Activated CD8-positive, alpha-beta memory T cell treated with anti-CD3 and anti-CD28 coated beads, Interleukin-2, amount 50 U/mL, for 48 hours (primary cell): ENCODE measurements at regions not wholly inside any gene's neighbourhood (a gene's known extent, or its start where the extent isn't known, plus 50 kb on each side); places are given as distances from the start of the nearest gene placed in this dataset.
"Not testable (repeated sequence)": the region's sequence is repeated elsewhere in the genome, so short reads cannot be mapped to it uniquely, and the experiment has no call there.

ENCODE experiments used
- DNase-seq: peaks from one replicate; pipeline ENCODE4 v3.0.0-alpha.2; 2020

DNA sequence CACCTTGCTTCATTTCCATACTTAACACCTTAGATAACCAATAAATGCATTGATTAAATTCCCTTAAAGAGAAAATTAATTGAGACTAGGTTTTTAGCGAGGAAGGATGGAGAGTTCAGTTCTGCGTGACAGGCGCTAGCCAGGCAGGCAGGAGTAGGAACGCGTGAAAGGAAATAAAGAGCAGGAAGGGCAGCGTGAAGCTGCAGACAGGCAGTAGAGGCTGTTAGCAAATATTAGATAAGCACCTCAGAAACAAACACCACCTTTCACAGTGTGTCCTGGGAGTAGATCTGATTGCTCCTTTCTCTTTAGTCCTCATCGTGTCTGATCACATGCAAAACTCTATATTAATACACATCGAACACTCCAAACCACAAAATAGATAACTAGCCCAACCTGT lies 282.7 kb upstream of the ADGRL2 start:
- no peak for DNase-seq

DNA sequence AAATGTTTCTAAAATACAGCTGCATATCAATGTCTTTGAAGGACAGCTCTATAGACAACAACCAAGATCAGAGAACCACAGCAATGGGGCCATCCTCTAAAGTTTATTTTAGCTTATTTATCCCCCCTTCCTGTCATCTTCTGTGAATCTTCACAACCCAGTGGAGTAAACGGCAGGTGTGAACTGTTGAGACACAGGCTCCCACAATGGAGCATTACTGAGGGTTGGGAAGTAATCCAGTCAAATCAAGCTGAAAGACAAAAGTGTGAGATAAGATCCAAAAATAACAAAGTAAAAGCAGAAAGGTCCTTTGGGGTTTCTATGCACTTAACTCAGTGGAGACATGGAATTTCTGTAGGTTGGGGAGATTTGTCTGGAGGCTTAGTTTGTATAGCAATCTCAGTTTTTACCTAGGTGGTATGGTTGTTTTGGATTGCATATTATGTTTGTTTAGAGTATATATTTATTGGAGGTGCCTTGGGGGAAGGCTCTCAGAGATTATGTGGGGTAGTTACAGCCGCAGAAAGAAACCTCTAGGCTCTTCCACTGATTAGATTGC lies 286.9 kb upstream of the ADGRL2 start:
- DNase-seq = no peak

DNA sequence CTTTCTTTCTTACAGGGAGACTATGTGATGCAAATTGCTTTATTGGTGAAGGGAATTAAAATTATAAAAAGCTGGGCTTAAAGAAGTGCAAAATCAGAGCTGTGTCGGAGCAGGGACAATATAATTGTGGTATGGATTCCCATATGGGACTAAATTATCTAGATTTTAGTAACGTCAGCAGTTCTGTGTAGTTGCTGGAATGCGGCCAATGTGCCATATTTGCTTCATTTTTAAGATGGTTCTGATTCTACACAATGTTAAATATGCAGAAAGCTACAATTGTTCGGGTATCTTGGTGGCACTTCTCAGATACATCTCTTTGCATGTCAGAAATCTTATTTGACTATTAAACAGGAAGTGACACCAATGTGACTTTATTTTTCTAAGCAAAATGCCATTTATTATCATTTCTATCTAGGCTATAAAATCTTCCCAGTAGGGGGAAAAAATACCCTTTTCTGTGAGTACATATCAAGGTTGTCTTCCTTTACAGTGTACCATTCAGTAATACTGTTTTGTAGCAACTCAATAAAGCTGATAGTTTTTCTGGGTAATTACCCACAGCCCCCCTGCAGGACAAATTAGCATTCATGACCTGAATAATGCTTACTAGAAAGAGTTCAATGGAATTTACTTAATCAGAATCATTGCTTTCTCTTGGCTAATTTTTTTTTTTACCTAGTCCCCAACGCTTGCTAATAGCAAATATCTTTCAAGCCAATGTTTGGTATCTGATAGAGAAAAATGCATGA lies 288.3 kb upstream of the ADGRL2 start:
- DNase-seq = no peak

DNA sequence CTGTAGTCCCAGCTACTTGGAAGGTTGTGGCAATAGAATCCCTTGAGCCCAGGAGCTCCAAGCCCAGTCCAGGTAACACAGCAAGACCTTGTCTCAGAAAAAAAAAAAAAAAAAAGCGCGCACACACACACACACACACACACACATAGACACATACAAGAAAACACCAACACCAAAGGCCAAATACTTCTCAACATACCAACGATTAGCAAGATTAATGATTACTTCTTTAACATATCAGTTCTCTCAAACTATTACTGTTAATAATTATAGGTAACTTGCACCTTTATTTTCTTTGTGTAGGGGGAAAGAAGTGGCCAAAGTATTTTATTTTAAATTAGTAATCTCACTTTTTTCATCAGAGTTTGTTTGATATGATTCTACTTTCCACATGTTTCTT lies 289.5 kb upstream of the ADGRL2 start:
- no peak for DNase-seq

DNA sequence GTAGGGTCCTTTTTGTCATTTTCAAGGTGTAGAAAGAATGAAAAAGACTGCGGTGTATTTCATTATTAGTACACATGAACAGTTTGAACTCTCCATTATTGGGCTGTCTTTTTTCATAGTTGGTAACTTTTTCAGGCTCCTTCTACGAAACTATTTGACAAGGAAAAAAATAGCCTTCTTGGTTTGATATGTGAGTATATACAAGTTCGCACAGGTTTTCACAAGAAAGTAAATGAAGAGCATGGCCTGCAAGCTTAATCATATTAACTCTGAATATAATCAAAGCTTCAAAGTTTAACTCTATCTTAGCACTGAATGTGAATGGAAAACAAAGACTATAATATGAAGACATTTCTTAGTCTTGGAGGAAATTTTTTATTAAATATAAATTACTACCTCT lies 290.0 kb upstream of the ADGRL2 start:
- no peak for DNase-seq

DNA sequence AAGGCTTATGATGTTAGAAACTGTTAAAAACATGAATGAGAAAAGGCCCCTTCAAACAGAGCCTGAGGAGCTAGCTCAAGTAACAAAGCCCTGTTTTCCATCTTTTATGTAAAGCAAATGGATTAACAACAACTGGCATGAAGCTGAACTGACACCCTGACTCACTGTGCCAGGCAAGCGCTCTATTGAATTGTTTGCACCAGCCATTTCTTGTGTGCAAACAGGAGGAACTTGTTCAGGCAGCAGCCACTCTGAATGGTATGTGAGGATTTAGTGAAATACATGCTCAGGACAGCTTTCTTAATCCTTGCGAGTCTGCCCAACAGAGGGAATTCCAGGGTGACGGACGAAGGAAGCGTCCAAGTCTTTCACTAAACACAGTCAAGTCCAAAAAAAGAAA lies 291.1 kb upstream of the ADGRL2 start:
- no peak for DNase-seq

DNA sequence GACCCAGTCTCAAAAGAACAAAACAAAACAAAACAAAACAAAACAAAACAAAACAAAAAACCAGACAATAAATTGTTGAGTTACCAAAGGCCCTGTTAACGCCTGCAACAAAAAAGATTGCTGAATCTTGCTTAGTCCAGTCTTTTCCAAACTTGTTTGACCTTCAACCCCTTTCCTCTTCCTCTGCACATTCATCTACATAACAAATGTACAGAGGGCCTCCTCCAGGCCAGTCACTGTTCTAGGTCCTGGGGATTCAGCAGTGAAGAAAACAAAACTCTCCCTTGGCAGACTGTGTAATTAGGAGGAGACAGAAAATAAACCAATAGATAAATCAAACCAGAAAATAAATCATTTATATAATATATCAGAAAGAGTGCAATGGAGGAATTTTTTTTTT lies 294.0 kb upstream of the ADGRL2 start:
- DNase-seq = no peak

DNA sequence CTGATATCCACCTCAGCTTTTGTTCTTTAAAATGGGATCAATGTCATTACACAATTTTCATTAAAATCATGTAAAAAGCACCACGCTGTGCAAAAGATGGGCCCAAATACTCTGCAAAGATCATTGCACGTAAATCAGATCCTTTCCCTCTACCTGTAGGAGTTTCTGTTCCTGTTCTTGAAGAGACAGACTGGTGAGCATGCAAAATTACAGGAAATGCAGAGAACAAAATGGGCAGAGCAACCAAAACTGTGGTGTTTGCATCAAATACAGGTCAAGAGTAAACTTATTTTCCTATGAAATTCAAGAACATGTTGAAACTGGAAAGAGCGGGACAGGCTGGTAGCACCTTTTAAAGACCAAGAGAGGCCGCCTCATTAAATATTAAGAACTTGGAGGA lies 294.9 kb upstream of the ADGRL2 start:
- no peak for DNase-seq

DNA sequence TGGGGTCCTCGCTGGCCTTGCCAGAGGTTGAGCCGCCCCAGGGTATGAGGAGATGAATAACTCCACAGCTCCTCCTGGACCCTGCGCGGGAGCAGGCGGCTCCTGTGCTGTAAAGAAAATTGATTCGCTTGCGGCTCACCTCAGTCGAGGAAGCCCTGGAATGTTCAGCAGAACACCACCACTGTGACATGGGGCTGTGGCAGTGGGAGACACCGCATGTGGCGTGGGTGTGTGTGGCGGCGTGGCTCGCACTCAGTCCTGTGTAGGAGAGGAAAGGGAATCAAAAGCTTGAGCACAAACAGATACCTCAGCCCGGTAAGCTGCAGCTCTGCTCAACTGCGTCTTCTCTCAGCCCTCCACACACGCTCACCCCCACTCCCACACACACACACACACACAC lies 295.9 kb upstream of the ADGRL2 start:
- not testable (repeated sequence) for DNase-seq

DNA sequence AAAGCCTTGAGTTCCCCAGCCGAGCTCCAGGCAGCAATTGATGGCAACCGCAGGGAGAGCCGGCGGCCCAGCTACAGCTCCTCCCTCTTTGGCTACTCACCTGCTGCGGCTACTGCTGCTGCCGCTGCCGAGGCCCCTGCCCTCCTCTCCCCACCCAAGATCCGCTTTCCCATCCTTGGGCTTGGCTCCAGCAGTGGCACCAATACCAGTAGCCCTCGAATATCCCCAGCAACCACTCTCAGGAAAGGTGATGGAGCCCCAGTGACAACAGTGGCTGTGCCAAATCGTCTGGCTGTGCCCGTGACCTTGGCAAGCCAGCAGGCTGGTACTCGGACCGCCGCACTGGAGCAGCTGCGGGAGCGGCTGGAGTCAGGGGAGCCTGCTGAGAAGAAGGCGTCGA lies 298.0 kb upstream of the ADGRL2 start:
- not testable (repeated sequence) for DNase-seq

DNA sequence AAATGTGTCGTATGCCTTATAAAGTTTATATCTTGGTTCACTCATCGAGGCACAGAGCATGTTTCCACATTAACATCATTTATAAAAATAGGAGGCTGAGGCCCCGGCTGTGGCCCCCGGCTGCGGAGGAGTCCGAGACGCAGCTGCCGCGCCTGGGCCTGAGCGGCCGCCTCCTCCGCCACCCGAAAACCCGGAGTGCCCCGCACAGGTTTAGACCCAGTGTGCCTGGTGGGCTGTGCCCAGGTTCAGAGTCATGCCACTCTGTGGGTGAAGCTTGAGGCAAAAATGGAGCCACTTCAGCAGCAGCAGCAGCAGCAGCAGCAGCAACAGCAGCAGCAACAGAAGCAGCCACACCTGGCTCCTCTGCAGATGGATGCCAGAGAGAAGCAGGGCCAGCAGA lies 299.2 kb upstream of the ADGRL2 start:
- DNase-seq = not testable (repeated sequence)

DNA sequence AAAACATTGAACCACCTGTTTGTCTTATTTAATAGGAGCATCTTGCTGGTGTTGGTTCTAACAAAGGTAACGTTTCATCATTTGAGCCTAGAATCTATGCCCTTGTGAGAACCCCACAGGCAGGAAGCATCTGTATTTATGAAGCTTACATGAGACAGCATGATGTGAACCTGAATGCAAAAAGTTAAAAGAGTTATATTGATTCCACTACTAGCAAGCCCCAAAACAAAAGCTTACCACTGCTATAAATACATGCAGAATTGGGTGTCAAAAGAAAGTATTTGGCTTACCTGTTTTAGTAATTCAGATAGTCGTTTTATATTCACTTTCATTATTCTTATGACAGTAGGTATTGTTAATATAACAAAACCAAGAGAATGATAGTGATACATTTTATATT lies 301.2 kb upstream of the ADGRL2 start:
- no peak for DNase-seq

DNA sequence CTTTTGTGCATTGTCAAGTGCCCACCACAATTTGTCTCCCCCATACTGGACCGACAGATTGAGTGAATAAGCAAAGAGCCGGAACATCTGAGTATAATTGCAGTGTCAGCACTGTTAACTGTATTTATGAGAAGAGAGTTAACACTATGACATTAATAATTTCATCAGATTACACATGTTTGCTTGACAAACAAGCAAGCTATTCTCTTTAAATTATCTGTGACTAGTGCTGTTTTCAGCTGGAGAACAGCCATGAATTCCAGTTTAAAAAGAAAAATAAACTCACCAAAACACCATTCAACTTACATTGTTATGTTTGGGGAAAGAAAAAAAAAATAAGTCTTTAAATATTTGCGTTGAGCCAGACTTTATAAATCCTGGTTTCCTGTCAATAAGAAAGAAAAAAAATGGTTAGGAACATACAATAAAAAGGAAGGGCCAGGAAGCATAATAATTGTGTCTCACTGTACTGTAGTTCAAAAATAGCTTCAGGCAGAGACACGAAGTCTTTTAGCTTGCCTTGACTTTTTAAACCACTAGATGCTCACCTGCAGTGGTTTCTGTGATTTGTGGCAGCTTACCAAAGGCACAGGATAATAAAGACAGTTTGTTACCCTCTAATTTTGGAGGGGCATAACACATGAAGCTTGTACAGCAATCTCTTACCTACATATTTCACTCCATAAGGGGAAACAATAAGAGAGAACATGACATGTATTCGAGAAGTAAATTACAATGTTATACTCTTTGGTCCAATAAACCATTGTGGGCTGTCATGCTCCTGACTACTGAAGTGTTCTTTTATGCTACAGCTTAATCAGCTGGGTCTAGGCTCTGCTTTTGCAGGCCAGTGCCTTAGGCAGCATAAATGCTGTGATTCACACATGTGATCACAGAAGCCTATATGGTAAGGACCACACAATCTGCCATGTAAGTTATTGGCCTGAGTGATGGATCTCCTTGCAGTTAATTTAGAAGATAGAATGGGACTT lies 302.0 kb upstream of the ADGRL2 start:
- DNase-seq = no peak

DNA sequence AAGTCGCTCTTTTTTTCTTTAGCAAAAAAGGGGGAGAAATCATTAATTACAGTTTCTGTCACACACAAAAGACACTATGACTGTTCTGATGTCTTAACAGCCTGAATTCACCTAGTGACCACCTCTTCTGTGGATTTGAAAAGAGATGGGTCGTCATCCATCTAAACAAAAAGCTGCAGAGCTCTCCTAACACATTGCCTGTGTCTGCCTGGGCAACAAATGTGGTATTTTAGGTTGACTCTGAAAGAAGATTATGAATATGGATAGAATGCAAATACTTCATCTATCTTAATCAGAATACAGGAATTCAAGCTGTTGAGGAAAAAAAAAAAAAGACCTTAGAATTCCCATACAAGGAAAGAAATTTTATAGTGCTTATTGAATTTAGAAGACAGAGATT lies 304.4 kb upstream of the ADGRL2 start:
- DNase-seq = no peak

DNA sequence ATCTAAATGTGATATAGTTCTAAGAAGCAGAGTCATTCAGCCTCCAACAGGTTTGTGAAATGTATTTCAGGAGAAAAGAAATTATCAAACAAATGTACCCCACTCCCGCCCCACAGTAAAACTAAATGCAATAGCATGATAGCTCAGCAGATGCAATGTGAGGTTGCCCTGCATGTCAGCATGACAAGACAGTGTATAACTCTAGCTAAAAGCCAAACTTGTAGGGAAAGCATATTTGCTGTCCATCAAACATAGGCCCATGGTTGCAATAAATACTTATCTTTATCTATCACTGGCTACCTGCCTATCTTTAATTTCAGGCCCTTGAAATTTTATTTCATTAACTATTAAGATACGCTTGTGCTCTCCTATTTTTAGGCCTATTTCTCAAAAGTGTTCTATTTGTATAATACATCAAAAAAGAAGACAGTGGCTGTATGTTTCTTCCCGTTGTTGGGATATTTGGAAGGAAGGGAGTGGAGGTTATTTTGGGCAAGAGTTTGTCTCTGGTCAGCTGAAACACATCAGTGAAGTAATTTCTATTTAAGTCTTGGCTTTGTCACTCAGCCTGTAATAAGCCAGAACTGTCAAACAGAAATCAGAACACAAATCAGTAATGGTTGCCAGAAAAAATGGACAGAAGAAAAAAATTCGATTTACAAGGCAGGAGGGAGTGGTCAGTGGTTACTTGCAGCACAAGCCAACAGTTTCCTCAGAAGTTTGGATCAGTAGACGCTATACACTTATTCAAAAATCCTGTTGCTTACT lies 307.4 kb upstream of the ADGRL2 start:
- no peak for DNase-seq

DNA sequence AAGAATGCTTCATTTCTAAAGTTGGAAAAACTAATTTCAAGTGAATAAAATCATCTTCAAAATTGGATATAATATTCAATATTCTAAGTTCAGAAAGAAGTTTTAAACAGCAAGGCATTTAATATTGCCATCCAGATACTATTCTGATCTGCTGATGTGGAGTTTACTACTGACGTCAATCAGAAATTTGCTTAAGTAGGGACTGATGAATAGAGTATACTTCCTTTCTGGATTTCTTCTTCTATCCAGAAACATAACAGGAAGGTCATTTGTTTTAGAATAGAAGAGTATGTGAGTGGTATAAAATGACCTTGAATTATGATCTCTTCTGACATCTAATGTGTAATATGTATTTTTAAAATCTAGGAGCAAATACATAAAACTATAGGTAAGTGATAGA lies 308.1 kb upstream of the ADGRL2 start:
- DNase-seq = no peak

DNA sequence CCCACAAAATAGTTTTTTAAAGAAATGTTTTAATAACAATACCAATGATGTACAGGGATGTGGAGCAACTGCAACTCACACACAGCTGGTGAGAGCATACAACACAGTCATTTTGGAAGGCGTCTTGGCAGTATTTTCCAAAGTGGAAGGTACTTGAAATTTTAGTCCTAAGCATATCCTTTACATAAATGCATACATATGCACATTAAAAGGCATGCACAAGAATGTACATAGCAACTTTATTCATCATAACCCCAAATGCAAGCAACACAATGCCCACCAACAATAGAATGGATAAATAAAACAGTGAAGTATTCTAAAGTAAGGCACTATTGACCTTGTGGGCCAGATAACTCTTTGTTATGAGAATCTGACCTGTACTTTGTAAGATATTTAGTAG lies 310.1 kb upstream of the ADGRL2 start:
- no peak for DNase-seq

DNA sequence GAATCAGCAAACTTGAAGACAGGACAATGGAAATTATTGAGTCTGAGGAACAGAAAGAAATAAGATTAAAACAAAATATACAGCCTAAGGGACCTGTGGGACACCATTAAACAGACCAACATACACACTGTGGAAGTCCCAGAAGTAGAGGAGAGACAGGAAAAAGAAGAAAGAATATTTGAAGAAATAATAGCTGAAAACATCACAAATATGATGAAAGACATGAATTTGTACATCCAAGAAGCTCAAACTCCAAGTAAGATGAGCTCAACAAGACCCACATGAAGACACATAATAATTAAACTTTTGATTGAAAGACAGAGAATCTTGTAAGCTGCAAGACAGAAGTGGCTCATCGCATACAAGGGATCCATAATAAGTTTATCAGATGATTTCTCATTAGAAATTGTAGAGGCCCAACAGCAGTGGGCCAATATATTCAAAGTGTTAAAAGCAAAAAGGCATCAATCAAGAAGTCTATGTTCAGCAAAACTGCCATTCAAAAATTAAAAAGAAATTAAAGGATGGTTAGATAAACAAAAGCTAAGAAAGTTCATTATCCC lies 311.3 kb upstream of the ADGRL2 start:
- no peak for DNase-seq

DNA sequence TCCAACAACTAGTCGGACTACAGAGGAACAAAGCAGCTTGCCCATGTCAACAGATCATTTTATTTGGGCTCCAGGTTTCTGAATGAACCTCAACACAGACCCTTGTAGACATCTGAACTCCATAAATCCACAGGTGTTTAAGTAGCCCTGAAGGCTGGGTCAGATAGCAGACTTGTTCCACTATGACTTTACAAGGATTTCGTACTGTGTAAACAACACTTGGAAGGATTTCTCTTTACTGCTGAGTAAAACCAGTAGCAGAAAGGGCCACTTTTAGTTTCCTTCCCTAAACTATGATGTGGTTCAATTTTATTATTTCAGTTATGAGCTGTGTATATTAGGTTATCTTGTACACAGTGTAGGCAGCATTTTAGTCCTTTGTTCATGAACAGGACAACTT lies 316.4 kb upstream of the ADGRL2 start:
- no peak for DNase-seq

DNA sequence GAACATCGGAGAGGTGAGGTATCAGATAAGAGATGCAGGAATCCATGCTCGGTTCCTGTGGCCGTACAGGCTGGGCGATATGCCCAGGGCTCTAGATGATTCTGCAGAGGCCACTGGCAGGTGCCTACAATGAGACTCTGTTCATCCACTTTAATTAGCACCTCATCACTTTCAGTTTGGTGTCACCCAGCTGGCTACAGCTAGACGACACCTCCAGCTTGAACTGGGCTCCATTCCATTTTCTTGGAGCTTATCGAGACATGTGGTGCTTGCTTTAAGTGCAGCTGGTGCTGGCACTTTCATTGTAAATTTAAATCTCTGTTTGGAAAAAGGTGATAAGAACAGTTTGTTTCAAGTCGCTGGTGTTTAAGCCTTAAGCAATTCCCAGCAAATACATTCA lies 322.5 kb upstream of the ADGRL2 start:
- DNase-seq = no peak

DNA sequence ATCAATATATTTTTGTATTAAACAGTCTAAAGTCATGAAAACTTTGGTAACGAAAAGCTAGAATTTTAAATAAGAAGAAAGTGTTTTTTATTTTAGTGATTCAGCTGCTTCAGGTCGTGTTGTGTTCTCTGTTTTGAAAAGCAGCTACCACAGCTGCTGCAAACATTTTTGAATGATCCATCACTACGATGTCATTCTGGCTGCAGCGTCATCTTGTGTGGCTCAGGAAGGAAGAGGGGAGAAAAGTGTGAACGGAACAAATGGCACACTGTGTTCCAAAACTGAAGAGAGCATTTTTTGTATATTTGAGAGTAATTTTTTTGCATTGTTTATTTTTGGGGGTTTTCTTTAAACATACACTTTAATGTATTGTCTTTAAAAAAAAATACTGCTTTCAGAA lies 323.0 kb upstream of the ADGRL2 start:
- no peak for DNase-seq

DNA sequence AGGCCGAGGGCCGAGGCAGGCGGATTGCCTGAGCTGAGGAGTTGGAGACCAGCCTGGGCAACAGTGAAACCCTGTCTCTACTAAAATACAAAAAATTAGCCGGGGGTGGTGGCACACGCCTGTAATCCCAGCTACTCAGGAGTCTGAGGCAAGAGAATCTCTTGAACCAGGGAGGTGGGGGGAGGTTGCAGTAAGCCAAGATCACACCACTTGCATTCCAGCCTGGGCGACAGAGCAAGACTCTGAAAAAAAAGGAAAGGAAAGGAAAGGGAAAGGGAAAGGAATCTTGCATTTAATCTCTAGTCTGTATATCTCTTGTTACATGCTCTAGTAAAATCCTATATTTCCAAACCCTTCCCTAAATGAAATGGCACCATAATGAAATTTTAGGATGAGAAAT lies 328.3 kb upstream of the ADGRL2 start:
- DNase-seq = no peak

DNA sequence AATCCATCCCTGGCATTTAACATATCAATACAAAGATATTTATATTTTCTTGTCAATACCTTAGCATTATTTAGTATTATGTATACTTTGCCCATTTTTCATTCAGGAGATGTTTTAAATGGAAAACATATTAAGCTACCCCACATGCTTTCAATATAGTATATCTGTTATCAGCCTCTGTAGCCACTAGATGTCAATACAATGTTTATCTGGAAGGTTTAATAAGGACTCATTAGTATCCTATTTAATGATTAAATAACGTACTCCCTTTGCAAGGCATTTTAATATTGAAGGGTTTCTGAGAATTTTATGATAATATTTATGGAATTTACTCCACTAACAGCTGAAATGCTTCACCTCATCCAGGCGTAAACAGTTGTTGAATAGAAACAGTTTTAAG lies 329.5 kb upstream of the ADGRL2 start:
- DNase-seq = no peak
